Mesendoderm (in vitro differentiated cells): ENCODE measurements at regions not wholly inside any gene's neighbourhood (a gene's known extent, or its start where the extent isn't known, plus 50 kb on each side); places are given as distances from the start of the nearest gene placed in this dataset.
"Not testable (repeated sequence)": the region's sequence is repeated elsewhere in the genome, so short reads cannot be mapped to it uniquely, and the experiment has no call there.

Source experiments
- DNase-seq: peaks from one replicate; pipeline ENCODE4 v3.0.0; 2013
- H2AK5ac ChIP-seq: 2 replicates; pipeline ENCODE4 v1.6.1; 2013; ENCODE audit warnings: low read length, inconsistent platforms
- H2BK120ac ChIP-seq: 2 replicates; pipeline ENCODE4 v1.6.1; 2013; ENCODE audit warnings: low read depth, mild to moderate bottlenecking, low read length, moderate library complexity, mixed read lengths
- H2BK15ac ChIP-seq: replicated peaks from 2 replicates; pipeline ENCODE4 v1.6.1; 2013; ENCODE audit warnings: low read depth, mild to moderate bottlenecking, moderate library complexity
- H2BK5ac ChIP-seq: 2 replicates; pipeline ENCODE4 v1.6.1; 2013; ENCODE audit warnings: low read length, inconsistent platforms
- H3K18ac ChIP-seq: 2 replicates; pipeline ENCODE4 v1.6.1; 2013; ENCODE audit warnings: mild to moderate bottlenecking, low read length, mixed read lengths
- H3K23ac ChIP-seq: one replicate; pipeline ENCODE4 v1.6.1; 2013; ENCODE audit warnings: low read length
- H3K27ac ChIP-seq: 2 replicates; pipeline ENCODE4 v1.5.1; 2013; ENCODE audit warnings: low read depth, mild to moderate bottlenecking, inconsistent platforms, low read length, moderate library complexity
- H3K27me3 ChIP-seq: 2 replicates; pipeline ENCODE4 v1.6.1; 2013; ENCODE audit warnings: low read length, control low read depth, mild to moderate bottlenecking, inconsistent platforms; ENCODE audit not compliant: insufficient read depth, poor library complexity
- H3K36me3 ChIP-seq: 2 replicates; pipeline ENCODE4 v1.6.1; 2013; ENCODE audit warnings: low read length, inconsistent platforms; ENCODE audit not compliant: control insufficient read depth, insufficient read depth
- H3K4ac ChIP-seq: one replicate; pipeline ENCODE4 v1.6.1; 2013; ENCODE audit warnings: low read depth, mild to moderate bottlenecking, low read length, moderate library complexity
- H3K4me1 ChIP-seq: 2 replicates; pipeline ENCODE4 v1.6.1; 2013; ENCODE audit warnings: low read depth, low read length, inconsistent platforms; ENCODE audit not compliant: control insufficient read depth
- H3K4me2 ChIP-seq: 2 replicates; pipeline ENCODE4 v1.6.1; 2013; ENCODE audit warnings: low read length
- H3K4me3 ChIP-seq: 2 replicates; pipeline ENCODE4 v1.5.1; 2013; ENCODE audit warnings: mild to moderate bottlenecking, low read length
- H3K56ac ChIP-seq: one replicate; pipeline ENCODE4 v1.6.1; 2013; ENCODE audit warnings: low read length
- H3K79me1 ChIP-seq: 2 replicates; pipeline ENCODE4 v1.6.1; 2013; ENCODE audit warnings: low read length, inconsistent platforms
- H3K79me2 ChIP-seq: 2 replicates; pipeline ENCODE4 v1.6.1; 2013; ENCODE audit warnings: mild to moderate bottlenecking, low read length; ENCODE audit not compliant: control insufficient read depth, insufficient read depth
- H3K9ac ChIP-seq: 2 replicates; pipeline ENCODE4 v1.6.1; 2013; ENCODE audit warnings: low read length, inconsistent platforms
- H4K5ac ChIP-seq: one replicate; pipeline ENCODE4 v1.6.1; 2013; ENCODE audit warnings: low read length
- H4K8ac ChIP-seq: one replicate; pipeline ENCODE4 v1.6.1; 2013; ENCODE audit warnings: low read depth, mild to moderate bottlenecking, control low read depth, low read length, moderate library complexity
- WGBS: extraction: QIAGEN DNeasy Blood & Tissue Kit; methylation state at CpG from one replicate; pipeline ENCODE4 v1.1.7; 2013; ENCODE audit warnings: low lambda C conversion rate, missing lambda C conversion rate; ENCODE audit not compliant: insufficient coverage; ENCODE audit errors: extremely low coverage; 5-methylcytosine and 5-hydroxymethylcytosine counted together

GRCh38 chr10:61050120-61050745 is 106.2 kb upstream of the RHOBTB1 start:
- no CpG with 5 or more reads among the region's 5 CpGs for WGBS
- Histone ChIP-seq H3K23ac (no peak overlapping the region), H2BK120ac (no peak overlapping the region), H3K27ac (no peak overlapping the region), H4K8ac (no peak overlapping the region), H3K4me3 (no peak overlapping the region), H3K79me2 (no peaks in the 10 kb centered on the region), H3K18ac (no peak overlapping the region), H4K5ac (no peak overlapping the region), H3K36me3 (no peaks in the 10 kb centered on the region), H2BK5ac (no peak overlapping the region), H3K9ac (no peak overlapping the region), H3K27me3 (no peaks in the 10 kb centered on the region), H2AK5ac (no peak overlapping the region), H3K4me1 (no peaks in the 10 kb centered on the region), H3K79me1 (no peaks in the 10 kb centered on the region), H2BK15ac (no peak overlapping the region), H3K4ac (no peak overlapping the region), H3K4me2 (no peak overlapping the region), H3K56ac (no peak overlapping the region)
- DNase-seq: no peak

- no peak overlapping the region for H2BK5ac ChIP-seq
- no peak overlapping the region for H2AK5ac ChIP-seq
- H3K4me2 ChIP-seq: no peak overlapping the region
- no peak overlapping the region for H2BK120ac ChIP-seq
- H3K36me3 ChIP-seq: no peaks in the 10 kb centered on the region
- no peak overlapping the region for H3K56ac ChIP-seq
- H3K79me1 ChIP-seq: no peaks in the 10 kb centered on the region
- no peak overlapping the region for H3K4ac ChIP-seq
- H3K18ac ChIP-seq: no peak overlapping the region
- no peak overlapping the region for H3K27ac ChIP-seq
- DNase-seq: no peak
- H3K4me3 ChIP-seq: no peak overlapping the region
- no peaks in the 10 kb centered on the region for H3K27me3 ChIP-seq
- H4K5ac ChIP-seq: no peak overlapping the region
- H4K8ac ChIP-seq: no peak overlapping the region
- H3K9ac ChIP-seq: no peak overlapping the region
- H3K79me2 ChIP-seq: no peaks in the 10 kb centered on the region
- no peak overlapping the region for H3K23ac ChIP-seq
- H3K4me1 ChIP-seq: no peaks in the 10 kb centered on the region
- WGBS: no CpG with 5 or more reads among the region's 2 CpGs
- no peak overlapping the region for H2BK15ac ChIP-seq
Observed at GRCh38 chr10:61049386-61049785, 105.4 kb upstream of the RHOBTB1 start.

GRCh38 chr10:61047788-61048560 is 104.0 kb upstream of the RHOBTB1 start:
- WGBS: no CpG with 5 or more reads among the region's 8 CpGs
- no peaks in the 10 kb centered on the region for H3K79me2 ChIP-seq
- H3K79me1 ChIP-seq: no peaks in the 10 kb centered on the region
- no peak overlapping the region for H3K4me3 ChIP-seq
- H2AK5ac ChIP-seq: no peak overlapping the region
- no peak overlapping the region for H3K9ac ChIP-seq
- no peak overlapping the region for H4K8ac ChIP-seq
- no peak overlapping the region for H3K23ac ChIP-seq
- H2BK15ac ChIP-seq: no peak overlapping the region
- no peaks in the 10 kb centered on the region for H3K27me3 ChIP-seq
- H2BK120ac ChIP-seq: no peak overlapping the region
- no peaks in the 10 kb centered on the region for H3K36me3 ChIP-seq
- no peak overlapping the region for H3K18ac ChIP-seq
- no peak overlapping the region for H3K4me2 ChIP-seq
- H3K56ac ChIP-seq: no peak overlapping the region
- H2BK5ac ChIP-seq: no peak overlapping the region
- no peak overlapping the region for H4K5ac ChIP-seq
- no peak overlapping the region for H3K4ac ChIP-seq
- no peak overlapping the region for H3K27ac ChIP-seq
- DNase-seq: no peak
- H3K4me1 ChIP-seq: no peaks in the 10 kb centered on the region

GRCh38 chr10:61047081-61047480 is 103.1 kb upstream of the RHOBTB1 start:
- H3K79me2 ChIP-seq: no peaks in the 10 kb centered on the region
- H2BK120ac ChIP-seq: no peak overlapping the region
- no peak overlapping the region for H4K5ac ChIP-seq
- no peak overlapping the region for H3K4ac ChIP-seq
- no peak overlapping the region for H3K4me3 ChIP-seq
- no peak overlapping the region for H2BK15ac ChIP-seq
- H3K56ac ChIP-seq: no peak overlapping the region
- no peak overlapping the region for H3K4me2 ChIP-seq
- no peak overlapping the region for H3K27ac ChIP-seq
- no peak overlapping the region for H3K9ac ChIP-seq
- H3K18ac ChIP-seq: no peak overlapping the region
- no peak overlapping the region for H2AK5ac ChIP-seq
- H3K4me1 ChIP-seq: no peaks in the 10 kb centered on the region
- no peak overlapping the region for H3K23ac ChIP-seq
- DNase-seq: no peak
- H3K36me3 ChIP-seq: no peaks in the 10 kb centered on the region
- no peaks in the 10 kb centered on the region for H3K27me3 ChIP-seq
- no peak overlapping the region for H2BK5ac ChIP-seq
- WGBS: no CpG with 5 or more reads among the region's 5 CpGs
- H3K79me1 ChIP-seq: no peaks in the 10 kb centered on the region
- no peak overlapping the region for H4K8ac ChIP-seq

GRCh38 chr10:61045480-61045879 is 101.5 kb upstream of the RHOBTB1 start:
- H3K79me2 ChIP-seq, DNase-seq, H2BK5ac ChIP-seq, H4K8ac ChIP-seq, H2BK120ac ChIP-seq, H3K9ac ChIP-seq, H3K23ac ChIP-seq, H2BK15ac ChIP-seq, H3K56ac ChIP-seq, H3K36me3 ChIP-seq, H3K18ac ChIP-seq, H2AK5ac ChIP-seq, H4K5ac ChIP-seq, H3K4me3 ChIP-seq, H3K27me3 ChIP-seq, H3K27ac ChIP-seq, H3K79me1 ChIP-seq, H3K4me2 ChIP-seq, H3K4ac ChIP-seq, H3K4me1 ChIP-seq: not testable (repeated sequence)
- no CpG with 5 or more reads among the region's 5 CpGs for WGBS

- H3K18ac ChIP-seq: no peak overlapping the region
- no peak overlapping the region for H2BK5ac ChIP-seq
- no peak overlapping the region for H3K27ac ChIP-seq
- no peaks in the 10 kb centered on the region for H3K36me3 ChIP-seq
- H2AK5ac ChIP-seq: no peak overlapping the region
- no peak overlapping the region for H3K4ac ChIP-seq
- H4K5ac ChIP-seq: no peak overlapping the region
- no peak overlapping the region for H3K9ac ChIP-seq
- no peaks in the 10 kb centered on the region for H3K4me1 ChIP-seq
- no peak overlapping the region for H2BK120ac ChIP-seq
- no peak overlapping the region for H3K56ac ChIP-seq
- no peak overlapping the region for H3K23ac ChIP-seq
- H3K4me2 ChIP-seq: no peak overlapping the region
- no peak overlapping the region for H4K8ac ChIP-seq
- H2BK15ac ChIP-seq: no peak overlapping the region
- H3K79me1 ChIP-seq: no peaks in the 10 kb centered on the region
- H3K79me2 ChIP-seq: no peaks in the 10 kb centered on the region
- DNase-seq: no peak
- no peaks in the 10 kb centered on the region for H3K27me3 ChIP-seq
- no peak overlapping the region for H3K4me3 ChIP-seq
Observed at GRCh38 chr10:61042533-61042932, 98.5 kb upstream of the RHOBTB1 start.
